ENCODE measurements at regions not wholly inside any gene's neighbourhood (a gene's known extent, or its start where the extent isn't known, plus 50 kb on each side); places are given as distances from the start of the nearest gene placed in this dataset.

GRCh38 chr11:91243630-91244029 is 981.0 kb upstream of the FAT3 start:
- TF ChIP-seq, protein P1, sequence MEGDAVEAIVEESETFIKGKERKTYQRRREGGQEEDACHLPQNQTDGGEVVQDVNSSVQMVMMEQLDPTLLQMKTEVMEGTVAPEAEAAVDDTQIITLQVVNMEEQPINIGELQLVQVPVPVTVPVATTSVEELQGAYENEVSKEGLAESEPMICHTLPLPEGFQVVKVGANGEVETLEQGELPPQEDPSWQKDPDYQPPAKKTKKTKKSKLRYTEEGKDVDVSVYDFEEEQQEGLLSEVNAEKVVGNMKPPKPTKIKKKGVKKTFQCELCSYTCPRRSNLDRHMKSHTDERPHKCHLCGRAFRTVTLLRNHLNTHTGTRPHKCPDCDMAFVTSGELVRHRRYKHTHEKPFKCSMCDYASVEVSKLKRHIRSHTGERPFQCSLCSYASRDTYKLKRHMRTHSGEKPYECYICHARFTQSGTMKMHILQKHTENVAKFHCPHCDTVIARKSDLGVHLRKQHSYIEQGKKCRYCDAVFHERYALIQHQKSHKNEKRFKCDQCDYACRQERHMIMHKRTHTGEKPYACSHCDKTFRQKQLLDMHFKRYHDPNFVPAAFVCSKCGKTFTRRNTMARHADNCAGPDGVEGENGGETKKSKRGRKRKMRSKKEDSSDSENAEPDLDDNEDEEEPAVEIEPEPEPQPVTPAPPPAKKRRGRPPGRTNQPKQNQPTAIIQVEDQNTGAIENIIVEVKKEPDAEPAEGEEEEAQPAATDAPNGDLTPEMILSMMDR (IDR thresholded peaks at IDR 0.05): no peak

DNA sequence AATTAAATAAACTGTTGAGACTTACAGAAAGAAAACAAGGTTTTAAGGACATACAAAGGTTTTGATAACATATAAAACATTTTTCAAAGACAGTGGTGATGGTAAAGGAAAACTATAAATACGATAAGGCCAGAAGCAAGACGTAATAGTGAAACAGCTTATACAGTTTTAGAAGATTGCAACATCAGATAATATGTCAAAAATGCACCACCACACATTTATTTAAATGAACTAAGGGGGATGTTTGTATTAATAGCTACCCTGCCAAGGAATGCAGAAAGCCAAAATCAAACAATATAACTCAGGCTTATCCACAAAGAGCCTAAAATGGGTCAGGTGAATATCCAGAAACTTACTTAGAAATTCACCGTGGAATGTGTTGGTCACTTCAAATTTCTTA is 981.6 kb upstream of the FAT3 start:
- TF ChIP-seq, protein P1 (IDR thresholded peaks at IDR 0.05): no peak

- TF ChIP-seq, protein P1 (IDR thresholded peaks at IDR 0.05): no peak
These were observed 983.4 kb upstream of the FAT3 start for GRCh38 chr11:91241226-91241625.

- TF ChIP-seq, protein P1 (IDR thresholded peaks at IDR 0.05): no peak
These were observed 985.3 kb upstream of the FAT3 start for GRCh38 chr11:91239359-91239758.

DNA sequence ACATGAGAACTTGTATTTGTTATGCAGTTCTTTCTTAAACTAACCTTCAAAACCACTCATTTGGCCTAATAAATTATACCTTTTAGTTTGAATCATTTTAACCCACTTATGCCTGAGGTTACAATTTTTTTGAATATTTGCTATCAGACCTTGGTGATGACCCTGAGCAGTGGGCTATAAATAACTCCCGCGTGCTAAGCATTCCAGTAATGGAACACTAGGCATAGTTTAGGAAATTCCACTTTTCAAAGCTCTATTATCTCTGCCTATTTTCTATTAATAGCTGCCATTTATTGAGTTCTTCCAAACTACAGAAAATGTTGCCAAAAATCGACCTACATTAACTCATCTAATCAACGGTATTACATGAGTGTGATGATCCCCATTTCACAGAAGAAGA is 993.4 kb upstream of the FAT3 start:
- TF ChIP-seq, protein P1 (IDR thresholded peaks at IDR 0.05): no peak

- TF ChIP-seq, protein P1 (IDR thresholded peaks at IDR 0.05): no peak
These were observed 994.0 kb upstream of the FAT3 start for GRCh38 chr11:91230647-91231046.

DNA sequence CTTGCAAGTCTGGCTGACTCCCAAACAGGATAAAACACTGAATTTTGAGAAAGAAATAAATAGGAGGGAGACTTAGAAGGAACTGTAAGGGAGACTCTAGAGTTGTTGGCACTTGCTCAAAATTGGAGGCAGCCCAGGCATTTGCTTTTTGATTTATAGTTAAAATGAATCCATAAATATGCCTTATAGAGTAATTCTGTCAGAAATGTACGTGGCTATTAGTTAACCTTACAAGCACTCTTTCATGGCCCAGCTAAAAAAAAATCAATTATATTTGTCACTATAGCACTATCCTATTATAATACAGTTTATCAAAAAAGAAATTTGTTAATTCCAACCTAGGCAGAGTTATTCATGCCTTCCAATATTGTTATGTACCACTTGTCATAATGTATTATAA is 1000.0 kb upstream of the CHORDC1 start:
- TF ChIP-seq, protein P1 (IDR thresholded peaks at IDR 0.05): no peak

GRCh38 chr11:91220476-91221202 is 997.8 kb upstream of the CHORDC1 start:
- TF ChIP-seq, protein P1 (IDR thresholded peaks at IDR 0.05): no peak

Data from LNCAP (cell line).